ENCODE measurements at regions not wholly inside any gene's neighbourhood (a gene's known extent, or its start where the extent isn't known, plus 50 kb on each side); places are given as distances from the start of the nearest gene placed in this dataset.

DNA sequence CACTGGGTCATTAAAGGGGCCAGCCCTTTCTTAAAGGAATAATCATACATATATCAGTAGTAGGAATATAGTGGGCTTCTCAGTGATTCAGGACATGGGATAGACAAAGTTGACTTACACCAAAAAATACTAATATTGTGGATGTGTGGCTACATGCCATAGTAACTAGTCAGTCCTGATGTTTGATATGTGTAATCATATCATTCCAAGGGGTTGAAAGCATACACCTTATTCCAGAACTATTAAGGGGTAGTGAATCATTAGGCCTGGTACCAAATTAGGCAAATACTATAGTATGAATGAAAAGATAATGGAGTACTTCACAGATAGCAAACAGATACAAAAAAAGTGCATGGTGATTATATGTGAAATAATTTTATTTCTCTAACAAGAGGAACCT lies 814.9 kb upstream of the NRXN1 start:
- peaks cover 8% of the 10 kb centered on the region for H3K9me3 ChIP-seq
- no peak for DNase-seq (ENCODE audit: low spot score in 2 of 2)
- no peaks in the 10 kb centered on the region for H3K36me3 ChIP-seq
- H3K4me1 ChIP-seq = no peaks in the 10 kb centered on the region
- TF ChIP-seq POLR2A (IDR thresholded peaks at IDR 0.05) (no peak), POLR2AphosphoS5 (IDR thresholded peaks at IDR 0.05) (no peak), EP300 (IDR thresholded peaks at IDR 0.05) (no peak)
- TF ChIP-seq, protein P1, sequence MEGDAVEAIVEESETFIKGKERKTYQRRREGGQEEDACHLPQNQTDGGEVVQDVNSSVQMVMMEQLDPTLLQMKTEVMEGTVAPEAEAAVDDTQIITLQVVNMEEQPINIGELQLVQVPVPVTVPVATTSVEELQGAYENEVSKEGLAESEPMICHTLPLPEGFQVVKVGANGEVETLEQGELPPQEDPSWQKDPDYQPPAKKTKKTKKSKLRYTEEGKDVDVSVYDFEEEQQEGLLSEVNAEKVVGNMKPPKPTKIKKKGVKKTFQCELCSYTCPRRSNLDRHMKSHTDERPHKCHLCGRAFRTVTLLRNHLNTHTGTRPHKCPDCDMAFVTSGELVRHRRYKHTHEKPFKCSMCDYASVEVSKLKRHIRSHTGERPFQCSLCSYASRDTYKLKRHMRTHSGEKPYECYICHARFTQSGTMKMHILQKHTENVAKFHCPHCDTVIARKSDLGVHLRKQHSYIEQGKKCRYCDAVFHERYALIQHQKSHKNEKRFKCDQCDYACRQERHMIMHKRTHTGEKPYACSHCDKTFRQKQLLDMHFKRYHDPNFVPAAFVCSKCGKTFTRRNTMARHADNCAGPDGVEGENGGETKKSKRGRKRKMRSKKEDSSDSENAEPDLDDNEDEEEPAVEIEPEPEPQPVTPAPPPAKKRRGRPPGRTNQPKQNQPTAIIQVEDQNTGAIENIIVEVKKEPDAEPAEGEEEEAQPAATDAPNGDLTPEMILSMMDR (IDR thresholded peaks at IDR 0.05) = no peak
- H3K27ac ChIP-seq = no peak overlapping the region
- H3K4me3 ChIP-seq = no peak overlapping the region
- H3K27me3 ChIP-seq = no peaks in the 10 kb centered on the region

DNA sequence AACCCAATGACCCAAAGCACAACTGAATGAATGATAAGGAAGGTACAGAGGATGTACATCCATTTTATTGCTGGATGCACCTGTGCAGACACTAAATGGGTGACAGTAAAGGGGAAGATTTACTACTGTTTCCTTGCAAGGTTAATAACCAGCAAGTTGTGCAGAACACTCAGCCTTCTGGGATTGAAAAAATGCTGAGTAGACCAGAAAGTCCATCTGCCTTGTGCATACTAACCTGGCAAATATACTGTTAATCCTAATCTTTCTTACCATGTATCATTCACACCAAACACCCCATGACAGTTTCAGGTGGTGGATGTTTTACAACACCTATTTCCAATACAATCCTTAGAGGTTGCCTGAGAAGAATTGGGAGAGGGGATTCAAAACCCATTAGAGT lies 814.1 kb upstream of the NRXN1 start:
- Histone ChIP-seq H3K4me3 (no peak overlapping the region), H3K27me3 (no peaks in the 10 kb centered on the region), H3K36me3 (no peaks in the 10 kb centered on the region), H3K4me1 (no peaks in the 10 kb centered on the region), H3K9me3 (peaks cover 8% of the 10 kb centered on the region), H3K27ac (no peak overlapping the region)
- DNase-seq (ENCODE audit: low spot score in 2 of 2) = no peak
- TF ChIP-seq POLR2A (IDR thresholded peaks at IDR 0.05) (no peak), EP300 (IDR thresholded peaks at IDR 0.05) (no peak), POLR2AphosphoS5 (IDR thresholded peaks at IDR 0.05) (no peak)
- TF ChIP-seq, protein P1 (IDR thresholded peaks at IDR 0.05) = no peak

DNA sequence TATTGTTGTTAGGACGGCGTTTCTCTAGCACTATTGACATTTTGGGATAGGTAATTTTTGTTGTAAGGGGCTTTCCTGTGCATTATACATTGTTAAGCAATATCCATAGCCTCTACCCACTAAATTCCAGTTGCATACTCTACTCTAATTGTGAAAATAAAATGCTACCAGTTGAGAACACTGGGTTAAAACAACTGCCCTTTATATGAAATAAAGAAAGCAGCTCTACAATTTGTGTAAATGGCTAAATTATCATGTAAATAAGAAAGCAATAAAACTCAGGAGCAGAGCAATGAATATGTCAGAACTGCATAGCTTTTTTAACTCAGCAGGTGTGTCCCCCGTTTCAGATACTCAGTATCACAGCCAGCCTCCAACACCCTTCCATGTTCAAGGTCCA lies 812.7 kb upstream of the NRXN1 start:
- no peak for DNase-seq (ENCODE audit: low spot score in 2 of 2)
- no peaks in the 10 kb centered on the region for H3K27me3 ChIP-seq
- H3K4me3 ChIP-seq = no peak overlapping the region
- peaks cover 8% of the 10 kb centered on the region for H3K9me3 ChIP-seq
- no peaks in the 10 kb centered on the region for H3K36me3 ChIP-seq
- H3K4me1 ChIP-seq = no peaks in the 10 kb centered on the region
- no peak overlapping the region for H3K27ac ChIP-seq
- 79% methylated on average over 3 of the region's 3 CpGs for WGBS
- TF ChIP-seq POLR2AphosphoS5 (IDR thresholded peaks at IDR 0.05) = no peak
- TF ChIP-seq POLR2A (IDR thresholded peaks at IDR 0.05) = no peak

DNA sequence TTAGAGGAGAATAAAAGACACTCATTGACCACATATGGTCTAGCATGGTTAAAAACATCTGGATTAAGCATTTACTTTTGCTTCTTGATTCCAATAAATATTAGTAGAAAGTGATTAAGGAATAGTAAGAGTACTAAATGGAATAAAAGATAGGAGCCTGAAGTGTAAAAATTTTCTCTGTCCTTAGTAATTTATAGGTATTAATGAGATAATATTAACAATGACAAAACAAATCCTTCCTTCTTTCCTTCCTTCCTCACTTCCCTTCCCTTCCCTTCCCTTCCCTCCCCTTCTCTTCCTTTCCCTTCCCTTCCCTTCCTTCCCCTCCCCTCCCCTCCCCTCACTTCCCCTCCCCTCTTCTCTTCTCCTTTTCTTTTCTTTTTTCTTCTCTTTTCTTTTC lies 797.5 kb upstream of the NRXN1 start:
- DNase-seq (ENCODE audit: low spot score in 2 of 2) = no peak
- no peak overlapping the region for H3K27ac ChIP-seq
- no peaks in the 10 kb centered on the region for H3K27me3 ChIP-seq
- TF ChIP-seq, protein P1 (IDR thresholded peaks at IDR 0.05) = no peak
- TF ChIP-seq POLR2AphosphoS5 (IDR thresholded peaks at IDR 0.05) = no peak
- TF ChIP-seq POLR2A (IDR thresholded peaks at IDR 0.05) = no peak
- no peak for TF ChIP-seq EP300 (IDR thresholded peaks at IDR 0.05)
- H3K9me3 ChIP-seq = no peaks in the 10 kb centered on the region
- no peak overlapping the region for H3K4me3 ChIP-seq
- no peaks in the 10 kb centered on the region for H3K36me3 ChIP-seq
- no peaks in the 10 kb centered on the region for H3K4me1 ChIP-seq

DNA sequence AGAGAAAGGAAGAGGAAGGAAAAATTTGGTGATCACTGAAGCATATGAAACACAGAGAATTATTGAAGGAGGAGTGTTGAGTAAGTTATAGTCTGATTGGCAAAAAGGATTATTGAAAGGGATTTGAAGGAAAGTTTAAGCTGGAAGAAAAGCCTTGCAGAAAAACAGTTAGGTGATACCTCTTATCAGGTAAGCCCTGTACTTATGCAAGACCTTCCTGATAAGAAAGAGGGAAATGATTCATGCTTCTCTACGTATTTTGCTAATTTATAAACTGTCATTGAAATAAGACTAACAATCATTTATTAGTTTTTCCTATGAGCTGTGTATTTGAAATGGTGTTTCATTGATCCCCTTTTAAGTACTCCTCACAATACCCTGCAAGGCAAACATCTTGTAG lies 793.9 kb upstream of the NRXN1 start:
- no peaks in the 10 kb centered on the region for H3K9me3 ChIP-seq
- H3K4me3 ChIP-seq = no peak overlapping the region
- H3K27ac ChIP-seq = no peak overlapping the region
- WGBS = 61% methylated on average over 1 of the region's 1 CpG
- no peak for DNase-seq (ENCODE audit: low spot score in 2 of 2)
- H3K4me1 ChIP-seq = no peaks in the 10 kb centered on the region
- H3K27me3 ChIP-seq = no peaks in the 10 kb centered on the region
- H3K36me3 ChIP-seq = no peaks in the 10 kb centered on the region
- TF ChIP-seq POLR2AphosphoS5 (IDR thresholded peaks at IDR 0.05) = no peak
- TF ChIP-seq, protein P1 (IDR thresholded peaks at IDR 0.05) = no peak
- no peak for TF ChIP-seq EP300 (IDR thresholded peaks at IDR 0.05)
- TF ChIP-seq POLR2A (IDR thresholded peaks at IDR 0.05) = no peak

DNA sequence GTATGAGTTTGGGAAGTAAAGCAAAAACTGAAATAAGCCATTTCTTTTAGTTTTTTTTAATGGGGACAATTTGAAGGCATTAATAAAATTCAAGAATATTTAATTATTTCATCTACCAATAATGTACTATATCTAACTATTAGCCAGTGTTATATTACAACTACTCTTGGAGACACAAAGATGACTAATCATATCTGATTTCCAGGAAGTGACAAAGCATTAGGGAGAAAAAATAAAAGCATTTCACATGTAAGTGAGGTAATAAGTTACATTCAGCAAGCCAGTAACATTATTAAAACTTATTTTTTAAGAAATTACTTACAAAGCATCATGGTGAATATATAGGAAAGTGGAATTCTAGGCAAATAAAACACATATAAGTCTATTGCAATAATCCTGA lies 781.3 kb upstream of the NRXN1 start:
- Histone ChIP-seq H3K9me3 (no peaks in the 10 kb centered on the region), H3K4me1 (no peaks in the 10 kb centered on the region), H3K36me3 (no peaks in the 10 kb centered on the region), H3K4me3 (no peak overlapping the region), H3K27me3 (no peaks in the 10 kb centered on the region), H3K27ac (no peak overlapping the region)
- TF ChIP-seq, protein P1 (IDR thresholded peaks at IDR 0.05) = no peak
- DNase-seq (ENCODE audit: low spot score in 2 of 2) = no peak

All from suprapubic skin (tissue), 4 donors.